GM12865 (cell line): ENCODE measurements at regions not wholly inside any gene's neighbourhood (a gene's known extent, or its start where the extent isn't known, plus 50 kb on each side); places are given as distances from the start of the nearest gene placed in this dataset.

Experiments
- DNase-seq: peaks from one replicate; pipeline ENCODE4 v3.0.0; 2010; ENCODE audit warnings: low read depth
- H3K4me3 ChIP-seq: 2 replicates; pipeline ENCODE4 v1.5.1; 2011; ENCODE audit warnings: mild to moderate bottlenecking, low read depth, low read length, control low read depth
- TF ChIP-seq, protein P1 (sequence below): IDR thresholded peaks from 2 replicates; pipeline ENCODE4 v1.5.1; 2011; ENCODE audit warnings: low read length, control low read depth, low read depth, inconsistent platforms; ENCODE audit not compliant: insufficient read depth; ENCODE audit errors: missing control alignments

DNA sequence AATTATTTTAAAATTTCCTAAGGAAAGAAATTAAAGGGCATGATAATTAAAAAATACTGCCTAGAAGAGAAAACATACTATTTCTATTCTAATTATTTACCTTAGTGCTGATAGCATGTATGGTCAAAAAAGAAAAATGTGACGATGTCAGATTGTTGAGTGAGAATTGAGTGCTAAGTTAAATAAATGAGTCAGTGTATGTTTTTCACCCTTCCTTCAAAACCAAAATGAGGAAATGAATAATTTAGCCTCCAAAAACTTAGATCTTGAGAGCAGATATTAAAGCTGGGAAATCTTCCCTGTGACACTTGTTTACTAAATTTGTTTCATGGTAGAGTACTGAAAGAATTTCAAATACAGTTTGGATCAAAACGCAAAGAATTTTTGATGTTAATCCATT is 58.6 kb upstream of the NYAP2 start:
- H3K4me3 ChIP-seq, result no peak overlapping the region
- no peak for DNase-seq
- TF ChIP-seq, protein P1, sequence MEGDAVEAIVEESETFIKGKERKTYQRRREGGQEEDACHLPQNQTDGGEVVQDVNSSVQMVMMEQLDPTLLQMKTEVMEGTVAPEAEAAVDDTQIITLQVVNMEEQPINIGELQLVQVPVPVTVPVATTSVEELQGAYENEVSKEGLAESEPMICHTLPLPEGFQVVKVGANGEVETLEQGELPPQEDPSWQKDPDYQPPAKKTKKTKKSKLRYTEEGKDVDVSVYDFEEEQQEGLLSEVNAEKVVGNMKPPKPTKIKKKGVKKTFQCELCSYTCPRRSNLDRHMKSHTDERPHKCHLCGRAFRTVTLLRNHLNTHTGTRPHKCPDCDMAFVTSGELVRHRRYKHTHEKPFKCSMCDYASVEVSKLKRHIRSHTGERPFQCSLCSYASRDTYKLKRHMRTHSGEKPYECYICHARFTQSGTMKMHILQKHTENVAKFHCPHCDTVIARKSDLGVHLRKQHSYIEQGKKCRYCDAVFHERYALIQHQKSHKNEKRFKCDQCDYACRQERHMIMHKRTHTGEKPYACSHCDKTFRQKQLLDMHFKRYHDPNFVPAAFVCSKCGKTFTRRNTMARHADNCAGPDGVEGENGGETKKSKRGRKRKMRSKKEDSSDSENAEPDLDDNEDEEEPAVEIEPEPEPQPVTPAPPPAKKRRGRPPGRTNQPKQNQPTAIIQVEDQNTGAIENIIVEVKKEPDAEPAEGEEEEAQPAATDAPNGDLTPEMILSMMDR, result no peak

DNA sequence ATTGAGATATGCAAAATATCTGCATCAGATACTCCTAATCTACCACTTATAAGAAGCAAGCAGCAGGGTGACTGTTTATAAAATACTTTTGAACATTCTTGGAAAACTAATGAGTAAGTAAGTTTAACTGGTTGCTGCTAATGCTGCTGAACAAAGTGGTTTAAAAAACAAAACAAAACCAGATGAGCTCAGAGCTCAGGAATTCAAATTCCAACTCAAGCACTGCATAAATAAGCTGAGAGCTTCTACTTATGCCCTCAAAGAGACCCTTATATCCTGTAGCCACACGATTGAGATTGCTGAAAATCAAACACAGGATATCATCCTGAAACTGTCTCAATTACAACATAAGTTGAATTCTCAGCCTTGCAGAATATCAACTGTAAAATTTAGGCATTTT is 62.3 kb upstream of the NYAP2 start:
- TF ChIP-seq, protein P1, result no peak
- no peak overlapping the region for H3K4me3 ChIP-seq
- DNase-seq, result no peak

DNA sequence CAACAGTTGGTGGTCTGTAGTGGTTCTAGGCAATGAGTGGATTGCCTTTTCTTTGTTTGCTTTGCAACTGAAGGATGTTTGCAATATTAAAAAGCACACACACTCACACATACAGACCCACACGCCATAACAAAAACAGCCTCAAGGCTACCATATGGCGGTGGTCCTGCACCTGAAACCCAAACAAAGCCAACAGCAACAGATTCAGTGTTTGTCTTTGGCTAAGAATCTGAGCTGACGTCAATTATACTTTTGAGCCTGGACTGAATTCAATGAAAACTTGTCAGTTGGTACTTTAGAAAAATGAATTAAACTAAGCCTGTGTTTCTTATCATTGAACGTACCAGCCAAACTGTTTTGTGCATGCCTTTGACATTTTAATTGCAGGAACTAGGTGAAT is 65.0 kb upstream of the NYAP2 start:
- H3K4me3 ChIP-seq, result no peak overlapping the region
- TF ChIP-seq, protein P1, result no peak
- DNase-seq, result no peak

DNA sequence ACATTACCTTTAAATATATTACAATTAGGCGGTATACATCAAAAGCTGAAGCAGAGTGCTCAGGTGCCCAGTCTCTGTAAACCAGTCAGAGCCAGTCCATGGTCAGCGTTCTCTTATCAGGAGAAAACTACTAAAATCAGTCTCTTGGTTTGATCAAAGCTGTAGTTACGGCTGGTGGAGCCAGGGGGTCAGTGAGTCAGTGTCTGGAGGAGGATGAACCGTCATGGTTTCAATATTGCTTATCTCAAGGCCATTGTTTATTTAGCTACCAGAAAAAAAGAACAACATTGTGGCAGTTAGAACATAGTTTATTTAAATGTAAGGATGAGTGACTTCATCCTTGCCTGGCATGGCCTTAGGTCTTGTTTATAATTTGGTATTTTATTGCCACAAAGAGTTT is 71.3 kb upstream of the NYAP2 start:
- TF ChIP-seq, protein P1, result no peak
- no peak for DNase-seq
- H3K4me3 ChIP-seq, result no peak overlapping the region

DNA sequence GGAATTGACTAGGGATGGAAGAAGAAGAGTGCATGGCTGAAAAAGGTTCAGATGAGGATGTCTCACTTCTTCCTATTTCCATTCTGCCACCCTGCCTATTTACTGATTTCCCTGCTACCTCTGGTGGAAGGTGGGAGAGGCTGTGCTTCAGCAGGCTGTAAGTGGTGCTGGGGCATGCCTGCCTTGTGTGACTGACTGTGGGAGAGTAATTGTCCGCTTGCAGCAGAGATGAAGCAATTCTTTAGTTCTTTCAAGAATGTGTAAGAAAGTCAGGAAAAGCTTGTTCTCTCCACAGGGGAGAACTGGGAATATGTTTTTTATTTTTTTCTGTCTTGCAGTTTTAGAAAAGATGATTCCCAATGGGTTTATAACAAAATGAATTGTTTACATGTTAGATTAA is 72.5 kb upstream of the NYAP2 start:
- no peak overlapping the region for H3K4me3 ChIP-seq
- TF ChIP-seq, protein P1, result no peak
- DNase-seq, result no peak

DNA sequence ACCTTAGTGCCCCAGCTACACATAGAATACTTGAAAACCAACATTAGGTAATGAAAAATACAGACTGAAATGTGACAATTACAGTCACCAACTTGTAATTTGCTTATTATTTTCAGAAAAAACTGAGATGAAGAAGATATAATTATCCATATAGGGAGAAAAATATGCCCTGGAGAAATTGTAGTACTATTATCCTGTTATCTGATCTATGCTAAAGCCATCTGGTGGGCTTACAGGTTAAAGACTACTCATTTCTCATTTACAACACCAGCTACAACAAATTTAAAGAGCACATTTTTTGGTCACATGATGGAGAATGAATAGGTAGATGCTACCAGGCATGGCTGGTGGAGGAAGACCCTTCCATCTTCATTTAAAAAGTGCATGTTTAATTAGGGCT is 79.6 kb upstream of the NYAP2 start:
- no peak for DNase-seq
- H3K4me3 ChIP-seq, result no peak overlapping the region
- TF ChIP-seq, protein P1, result no peak

DNA sequence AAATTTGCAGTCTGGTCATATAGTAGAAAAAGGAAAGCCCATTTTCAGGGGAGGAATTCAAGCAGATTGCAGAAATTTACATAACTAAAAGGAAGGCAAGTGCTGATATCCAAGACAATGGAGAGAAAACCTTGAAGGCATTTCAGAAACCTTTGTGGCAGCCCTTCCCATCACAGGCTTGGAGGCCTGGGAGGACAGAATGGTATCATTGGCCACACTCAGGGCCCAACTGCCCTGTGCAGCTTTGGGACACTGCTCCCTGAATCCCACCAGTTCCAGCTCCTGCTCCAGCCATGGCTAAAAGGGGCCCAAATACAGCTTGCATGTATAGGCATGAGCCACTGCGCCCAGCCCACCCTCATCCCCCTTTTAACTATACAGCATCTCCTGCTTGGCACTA is 81.1 kb upstream of the NYAP2 start:
- DNase-seq, result no peak
- TF ChIP-seq, protein P1, result no peak
- no peak overlapping the region for H3K4me3 ChIP-seq
